GM12892 (cell line): ENCODE measurements at regions not wholly inside any gene's neighbourhood (a gene's known extent, or its start where the extent isn't known, plus 50 kb on each side); places are given as distances from the start of the nearest gene placed in this dataset.

ENCODE experiments used
- DNase-seq: peaks from one replicate; pipeline ENCODE4 v3.0.0; 2011; ENCODE audit not compliant: insufficient read length
- FAIRE-seq: peaks from 2 replicates; lab custom pipeline; 2011; peaks lifted over from hg19 to GRCh38; lab: Jason Lieb, UNC
- POLR2A ChIP-seq: IDR thresholded peaks from 2 replicates; pipeline ENCODE4 v1.6.1; 2011; ENCODE audit warnings: low read depth, low read length, control low read depth
- POLR2AphosphoS5 ChIP-seq: IDR thresholded peaks from 2 replicates; pipeline ENCODE4 v1.6.1; 2011; ENCODE audit warnings: low read depth, low read length, control low read depth
- TAF1 ChIP-seq: IDR thresholded peaks from 2 replicates; pipeline ENCODE4 v1.6.1; 2011; ENCODE audit warnings: low read depth, mild to moderate bottlenecking, control low read depth, low read length, borderline replicate concordance

DNA sequence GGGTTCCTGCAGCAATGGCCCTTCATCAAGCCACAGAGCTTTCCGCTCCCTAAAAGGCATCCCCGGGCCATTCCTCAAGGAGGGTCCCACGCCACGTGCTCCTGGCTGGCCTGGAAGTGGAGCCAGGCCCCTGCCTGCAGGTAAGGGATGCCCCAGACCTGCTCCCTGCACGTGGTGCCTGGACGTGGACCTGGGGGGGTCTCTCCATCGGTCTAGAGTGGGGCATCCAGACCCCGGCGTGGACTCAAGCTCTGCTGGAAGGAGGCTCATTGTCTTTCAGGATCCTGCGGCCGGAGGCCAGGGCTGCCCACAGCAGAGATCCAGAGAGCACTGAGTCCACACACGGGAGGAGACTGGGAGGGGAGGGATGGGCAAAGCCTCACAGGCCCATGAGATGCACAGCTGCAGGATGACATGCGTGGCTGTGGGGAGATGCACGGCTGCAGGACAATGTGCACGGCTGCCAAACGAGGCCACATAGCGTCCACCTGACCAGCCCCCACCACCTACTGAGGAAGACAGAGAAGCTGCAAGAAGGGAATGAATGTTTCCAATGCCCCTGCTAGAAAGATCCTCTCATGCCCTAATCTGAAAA is 236.7 kb downstream of the BRD1 start:
- DNase-seq: no peak
- TF ChIP-seq POLR2AphosphoS5: no peak
- no peak for TF ChIP-seq TAF1
- TF ChIP-seq POLR2A: no peak
- no peak for FAIRE-seq

DNA sequence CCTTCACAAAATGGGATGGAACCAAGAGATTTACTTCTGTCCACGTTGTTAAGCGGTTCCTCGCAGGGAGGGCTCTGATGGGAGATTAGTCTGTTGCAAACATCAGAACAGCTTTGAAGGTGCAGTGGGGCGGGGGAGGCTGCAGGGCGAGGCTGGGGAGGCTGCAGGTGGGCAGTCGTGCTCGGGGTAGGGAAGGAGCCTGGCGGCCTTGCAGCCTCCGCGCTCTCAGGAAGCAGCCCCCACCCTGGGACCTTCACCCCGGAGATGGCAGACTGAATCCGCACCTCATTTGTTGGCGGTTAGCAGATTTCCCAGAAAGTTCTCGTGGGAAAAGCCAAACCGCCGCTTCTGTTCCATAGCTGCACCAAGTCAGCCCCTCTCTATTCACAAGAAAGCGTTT is 237.3 kb downstream of the BRD1 start:
- FAIRE-seq (no peak), DNase-seq (no peak)
- TF ChIP-seq POLR2A (no peak), TAF1 (no peak), POLR2AphosphoS5 (no peak)

DNA sequence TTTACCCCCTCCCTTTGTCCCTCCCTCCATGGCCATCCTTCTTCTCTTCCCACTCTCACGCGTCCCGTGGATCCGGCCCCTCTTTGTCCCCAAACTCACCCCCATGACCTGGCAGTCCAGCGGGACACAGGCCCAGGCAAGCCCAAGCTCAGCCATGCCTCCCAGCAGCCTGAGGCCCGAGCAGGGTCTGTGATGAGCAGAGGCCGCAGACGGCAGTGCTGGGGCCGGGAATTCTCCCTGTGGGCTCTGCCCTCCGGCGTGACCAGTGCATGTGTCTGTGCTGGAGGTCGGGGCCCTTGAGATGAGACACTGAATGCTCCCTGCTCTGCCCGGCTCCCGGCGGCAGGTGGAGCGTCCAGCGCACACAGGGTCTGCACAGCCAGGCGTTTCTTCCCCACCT is 237.9 kb downstream of the BRD1 start:
- TF ChIP-seq POLR2AphosphoS5 (no peak), TAF1 (no peak), POLR2A (no peak)
- FAIRE-seq: no peak
- DNase-seq: no peak

DNA sequence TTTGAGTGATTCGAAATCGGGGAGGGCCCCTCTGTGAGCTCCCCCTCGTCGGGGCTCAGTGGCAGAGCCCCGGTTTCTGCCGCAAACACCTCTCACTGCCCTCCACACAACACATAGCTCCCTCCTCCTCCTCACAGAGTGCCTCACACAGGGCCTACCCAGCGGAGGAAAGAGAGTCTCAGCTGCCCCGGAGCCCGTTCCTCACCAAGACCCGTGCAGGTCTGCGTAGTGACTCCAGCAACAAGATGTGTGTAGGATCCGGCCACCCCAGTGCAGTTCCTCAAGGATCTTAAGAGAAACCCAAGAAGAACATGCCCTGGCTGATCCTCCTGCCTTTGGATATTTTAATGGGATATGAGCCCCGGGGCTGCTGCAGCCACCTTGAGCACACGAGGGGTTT is 238.4 kb downstream of the BRD1 start:
- TF ChIP-seq TAF1: no peak
- TF ChIP-seq POLR2A: no peak
- TF ChIP-seq POLR2AphosphoS5: no peak
- FAIRE-seq (no peak), DNase-seq (no peak)

DNA sequence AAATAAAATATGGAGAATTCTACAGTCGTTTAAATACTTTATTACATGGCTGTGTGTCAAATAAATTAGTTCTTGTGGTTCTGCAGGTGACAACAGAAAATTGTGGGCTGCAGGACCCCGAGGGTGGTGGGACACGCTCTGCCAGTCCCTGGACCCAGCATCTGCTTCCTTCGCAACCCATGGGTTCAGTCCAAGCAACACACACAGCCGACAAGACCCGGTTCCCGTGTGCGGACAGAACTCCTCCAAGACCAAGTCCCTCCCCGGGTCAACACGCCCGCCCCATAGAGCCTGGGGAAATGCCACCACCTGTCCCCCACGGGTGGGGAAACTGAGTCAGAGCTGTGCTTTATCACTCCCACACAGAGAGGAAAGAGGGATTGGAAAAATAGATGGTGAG is 238.9 kb downstream of the BRD1 start:
- DNase-seq: no peak
- FAIRE-seq: no peak
- TF ChIP-seq POLR2AphosphoS5 (no peak), POLR2A (no peak), TAF1 (no peak)

DNA sequence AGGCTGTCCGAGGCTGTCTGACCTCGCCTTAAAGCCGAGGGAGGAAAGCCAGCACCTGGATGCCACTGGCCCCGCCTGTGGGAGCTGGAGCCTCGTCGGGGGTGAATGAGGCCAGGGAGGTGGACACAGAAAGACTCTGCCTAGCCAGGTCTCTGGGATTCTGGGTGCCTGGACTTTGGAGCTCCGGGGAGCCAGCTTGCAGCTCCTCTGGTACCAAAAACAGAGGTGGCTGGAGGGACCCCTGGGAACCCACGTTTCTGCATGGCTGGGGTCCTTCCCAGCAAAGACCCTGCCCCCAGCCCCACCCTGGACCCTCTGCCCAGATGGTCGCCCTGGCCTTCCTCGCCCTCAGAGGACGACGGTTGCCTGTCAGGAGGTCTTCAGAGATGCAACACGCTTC is 239.7 kb downstream of the BRD1 start:
- FAIRE-seq: no peak
- no peak for DNase-seq
- no peak for TF ChIP-seq POLR2AphosphoS5
- no peak for TF ChIP-seq POLR2A
- TF ChIP-seq TAF1: no peak

DNA sequence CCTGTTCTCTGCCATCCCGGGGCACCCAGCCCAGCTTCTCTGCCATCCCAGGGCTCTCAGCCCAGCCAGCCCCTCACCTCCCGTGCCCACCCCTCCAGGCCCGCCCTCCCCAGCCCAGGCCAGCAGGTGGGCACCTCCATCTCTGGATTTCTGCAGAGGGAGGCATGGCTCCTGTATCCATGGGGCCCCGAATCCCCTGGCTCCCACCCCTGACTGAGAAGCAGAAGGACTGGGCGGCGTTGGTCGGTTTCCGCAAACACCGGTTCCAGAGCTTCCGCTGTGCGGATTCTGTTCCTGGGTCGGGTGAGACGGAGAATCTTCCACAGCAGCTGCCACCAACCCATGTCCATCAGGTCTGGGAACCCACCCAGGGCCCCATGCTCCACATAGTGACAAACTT is 240.3 kb downstream of the BRD1 start:
- DNase-seq (no peak), FAIRE-seq (no peak)
- TF ChIP-seq POLR2AphosphoS5 (no peak), POLR2A (no peak)

DNA sequence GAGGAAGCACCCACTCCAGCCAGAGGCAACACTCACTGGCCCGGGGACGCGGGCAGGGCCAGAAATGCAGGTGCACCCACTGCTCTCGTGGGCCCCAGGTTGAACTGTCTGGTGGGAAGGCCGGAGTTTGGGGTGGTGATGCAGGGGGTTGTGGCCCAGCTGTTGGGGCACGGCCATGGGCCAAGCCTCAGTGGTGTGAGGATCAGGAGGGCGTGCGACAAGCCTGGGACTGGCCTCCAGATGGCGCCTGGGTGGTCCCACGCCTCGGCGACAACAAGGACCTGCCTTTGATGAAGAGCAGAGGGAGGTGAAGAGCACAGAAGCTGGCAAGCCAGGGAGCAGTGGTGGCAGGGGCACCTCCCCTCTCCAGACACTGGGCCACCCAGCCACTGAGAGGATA is 240.8 kb downstream of the BRD1 start:
- no peak for TF ChIP-seq POLR2AphosphoS5
- TF ChIP-seq TAF1: no peak
- no peak for TF ChIP-seq POLR2A
- FAIRE-seq (no peak), DNase-seq (no peak)

DNA sequence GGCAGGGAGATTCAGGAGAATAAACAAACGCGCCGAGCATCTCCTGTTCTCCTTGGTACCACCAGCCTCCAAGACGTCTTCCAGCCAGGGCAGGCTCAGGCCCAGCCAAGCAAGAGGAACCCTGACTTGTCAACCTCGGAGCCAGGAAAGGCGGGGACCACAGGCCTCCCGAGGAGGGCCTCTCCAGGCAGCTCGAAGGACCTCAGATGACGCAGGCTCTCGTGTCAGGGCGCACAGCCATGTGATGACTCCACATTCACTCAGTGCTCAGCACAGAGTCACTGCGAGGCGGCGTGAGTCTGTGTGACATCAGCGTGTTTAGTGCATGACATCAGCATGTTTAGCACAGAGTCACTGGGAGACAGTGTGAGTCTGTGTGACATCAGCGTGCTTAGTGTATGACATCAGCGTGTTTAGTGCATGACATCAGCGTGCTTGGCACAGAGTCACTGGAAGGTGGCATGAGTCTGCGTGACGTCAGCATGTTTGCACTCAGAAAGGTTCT is 241.4 kb downstream of the BRD1 start:
- TF ChIP-seq POLR2AphosphoS5 (no peak), TAF1 (no peak), POLR2A (no peak)
- DNase-seq (no peak), FAIRE-seq (no peak)

DNA sequence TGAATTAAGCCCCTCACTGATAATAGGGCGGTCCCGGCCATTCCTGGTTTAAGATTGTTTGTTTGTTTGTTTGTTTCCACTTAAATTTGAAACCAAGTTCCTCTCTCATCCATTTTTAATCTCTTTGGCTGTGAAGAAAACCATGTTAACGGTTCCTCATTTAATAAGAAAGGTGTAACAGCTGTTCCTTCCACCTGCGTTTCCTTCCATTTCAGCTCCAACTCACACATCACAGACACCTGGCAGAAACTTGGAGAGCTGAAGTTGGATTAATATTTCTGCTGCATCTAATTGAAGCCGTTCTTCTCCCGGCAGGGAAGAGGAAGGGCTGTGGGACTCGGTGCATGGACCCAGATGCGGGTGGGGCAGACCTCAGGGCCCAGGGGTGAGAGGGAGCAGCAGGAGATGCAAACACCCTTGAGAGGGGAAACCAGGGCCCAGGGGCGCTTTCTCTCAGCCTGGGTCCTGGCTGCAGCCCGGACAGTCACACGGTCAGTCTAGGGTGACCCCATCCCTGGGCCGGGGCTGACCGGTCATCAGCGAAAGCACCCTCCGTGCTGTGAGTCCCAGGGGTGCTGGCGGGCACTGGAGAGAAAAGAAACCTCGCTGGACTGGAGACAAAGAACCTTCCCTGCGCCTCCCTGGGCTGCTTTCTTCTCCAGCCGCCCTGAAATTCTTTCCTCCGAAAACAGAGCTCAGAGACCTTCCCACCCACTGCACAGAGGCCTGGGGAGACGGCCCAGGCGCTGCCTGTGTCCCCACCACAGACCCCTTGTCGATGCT is 242.0 kb downstream of the BRD1 start:
- no peak for DNase-seq
- TF ChIP-seq TAF1 (no peak), POLR2A (no peak), POLR2AphosphoS5 (no peak)
- FAIRE-seq: no peak

DNA sequence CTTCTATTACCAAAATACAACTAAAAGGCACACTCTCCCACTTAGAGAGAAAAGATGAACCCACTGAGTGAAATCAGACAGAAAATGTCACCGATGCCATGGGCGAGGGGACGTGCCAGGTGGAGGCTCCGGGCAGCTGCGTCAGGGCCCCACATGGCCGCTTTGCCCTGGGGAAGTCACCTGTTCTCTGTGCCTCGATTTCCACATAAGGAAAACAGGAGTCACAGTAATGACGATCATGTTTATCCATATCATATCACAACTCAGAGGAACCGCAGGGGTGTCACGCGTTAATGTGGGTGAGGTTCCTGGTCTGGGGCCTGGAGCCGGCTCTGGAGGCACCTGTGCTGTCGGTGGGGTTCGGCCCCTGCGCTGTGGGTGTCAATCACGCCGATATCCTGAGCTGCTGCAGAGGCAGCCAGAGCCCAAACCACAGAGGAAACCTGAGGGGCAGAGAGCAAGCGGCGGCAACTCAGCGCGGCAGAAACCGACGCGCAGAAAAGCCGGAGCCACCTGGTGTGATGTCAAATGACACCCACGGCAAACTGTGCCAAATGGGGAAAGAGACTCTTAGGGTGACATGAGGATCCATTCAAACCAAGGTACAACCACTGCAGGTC is 243.7 kb downstream of the BRD1 start:
- no peak for TF ChIP-seq TAF1
- TF ChIP-seq POLR2AphosphoS5: no peak
- no peak for TF ChIP-seq POLR2A
- FAIRE-seq (no peak), DNase-seq (no peak)
